OCI-LY7 (cell line): ENCODE measurements at regions not wholly inside any gene's neighbourhood (a gene's known extent, or its start where the extent isn't known, plus 50 kb on each side); places are given as distances from the start of the nearest gene placed in this dataset.

ENCODE experiments used
- CTCF ChIP-seq: fragments of 200-600 bp; sonication (generic); conservative IDR thresholded peaks from 2 replicates; pipeline ENCODE4 v1.5.1; 2014; ENCODE audit warnings: mild to moderate bottlenecking, antibody characterized with exemption, low read length, moderate library complexity, mixed read lengths
- EZH2phosphoT487 ChIP-seq: fragments of 200-600 bp; sonication (generic); IDR thresholded peaks from 2 replicates; pipeline ENCODE4 v1.6.1; 2018; ENCODE audit warnings: low read depth, borderline replicate concordance, mild to moderate bottlenecking, mixed run types, antibody characterized with exemption, low read length, moderate library complexity, mixed read lengths

- TF ChIP-seq CTCF (no peak), EZH2phosphoT487 (no peak)
Measured at GRCh38 chr13:57224414-57224813, 57.4 kb downstream of the PRR20E start.
